ENCODE measurements at regions not wholly inside any gene's neighbourhood (a gene's known extent, or its start where the extent isn't known, plus 50 kb on each side); places are given as distances from the start of the nearest gene placed in this dataset.

- DNase-seq, result no peak
These were observed 75.6 kb upstream of the CERS6 start for GRCh38 chr2:168380500-168380899.

DNA sequence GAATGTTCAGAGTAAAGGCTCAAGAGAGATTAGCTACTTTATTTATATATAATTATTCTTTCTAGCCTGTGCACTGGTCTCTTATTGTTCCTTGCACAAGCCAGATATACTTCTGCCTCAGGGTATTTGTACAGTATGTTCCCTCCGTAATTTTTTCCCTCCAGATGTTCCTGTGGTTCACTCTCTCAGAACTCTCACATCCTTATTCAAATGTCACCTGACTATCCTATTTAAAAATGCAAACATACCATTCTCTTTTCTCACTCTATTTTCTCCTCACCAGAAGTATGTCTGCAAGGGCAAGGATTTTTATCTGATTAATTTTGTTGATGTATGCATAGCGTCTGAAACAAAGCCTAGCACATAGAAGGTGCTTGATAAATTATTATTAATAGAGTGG is 64.0 kb upstream of the CERS6 start:
- no peak for DNase-seq

DNA sequence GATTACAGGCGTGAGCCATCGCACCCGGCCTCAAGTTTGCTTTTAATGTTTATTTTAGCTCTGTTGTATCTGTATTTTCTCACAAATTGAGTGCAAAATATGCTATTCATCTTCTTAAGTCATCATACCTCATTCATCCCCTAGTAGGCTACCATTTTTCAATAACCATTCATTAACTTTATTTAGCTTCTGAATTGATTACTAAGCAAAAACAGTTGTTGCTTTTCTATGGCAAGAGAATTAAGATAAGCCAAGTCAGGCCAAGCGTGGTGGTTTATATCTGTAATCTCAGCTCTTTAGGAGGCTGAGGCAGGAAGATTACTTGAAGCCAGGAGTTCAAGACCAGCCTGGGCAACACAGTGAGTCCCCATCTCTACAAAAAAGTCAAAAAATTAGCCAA is 63.3 kb upstream of the CERS6 start:
- no peak for DNase-seq

GRCh38 chr2:168394262-168394661 is 61.8 kb upstream of the CERS6 start:
- DNase-seq, result no peak

DNA sequence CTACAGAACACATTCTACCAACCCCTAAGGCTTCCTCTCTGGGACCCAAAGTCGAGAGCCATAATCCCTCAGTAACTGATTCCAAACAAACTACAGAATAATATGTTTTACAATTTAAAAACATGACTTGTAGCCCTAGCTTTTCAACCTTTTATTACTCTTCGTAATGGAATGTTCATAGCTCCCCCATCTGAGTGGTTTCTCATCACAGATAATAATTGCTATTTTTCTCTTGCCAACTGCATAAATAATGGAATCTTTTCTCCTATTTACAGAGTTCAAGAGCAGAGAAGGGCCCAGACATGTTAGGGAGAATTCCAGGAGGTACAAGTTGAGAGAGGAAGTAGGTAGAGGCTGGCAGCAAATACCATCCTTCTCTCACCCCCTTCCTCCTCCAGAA is 59.9 kb upstream of the CERS6 start:
- DNase-seq, result no peak

- DNase-seq, result no peak
These were observed 58.4 kb upstream of the CERS6 start for GRCh38 chr2:168397629-168398028.

- DNase-seq, result no peak
These were observed 55.0 kb upstream of the CERS6 start for GRCh38 chr2:168401048-168401556.

DNA sequence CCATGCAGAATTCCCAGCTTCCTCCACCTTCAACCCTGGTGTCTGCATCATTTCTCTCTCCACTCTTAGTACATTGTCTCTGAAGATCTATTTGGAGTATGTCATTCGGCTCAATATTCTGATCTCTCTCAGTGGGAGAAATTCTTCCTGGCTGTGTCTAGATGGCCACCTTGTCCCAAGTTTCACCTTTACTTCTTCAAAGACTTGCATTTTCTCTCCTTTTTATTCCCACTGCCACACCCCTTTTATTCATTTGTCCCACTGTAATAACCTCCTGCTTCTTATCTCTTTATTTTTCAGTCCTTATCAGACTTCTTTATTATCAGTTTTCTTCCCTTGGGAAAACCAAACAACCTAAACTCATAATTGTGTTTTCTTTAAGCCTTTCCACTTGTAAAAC is 54.3 kb upstream of the CERS6 start:
- no peak for DNase-seq

DNA sequence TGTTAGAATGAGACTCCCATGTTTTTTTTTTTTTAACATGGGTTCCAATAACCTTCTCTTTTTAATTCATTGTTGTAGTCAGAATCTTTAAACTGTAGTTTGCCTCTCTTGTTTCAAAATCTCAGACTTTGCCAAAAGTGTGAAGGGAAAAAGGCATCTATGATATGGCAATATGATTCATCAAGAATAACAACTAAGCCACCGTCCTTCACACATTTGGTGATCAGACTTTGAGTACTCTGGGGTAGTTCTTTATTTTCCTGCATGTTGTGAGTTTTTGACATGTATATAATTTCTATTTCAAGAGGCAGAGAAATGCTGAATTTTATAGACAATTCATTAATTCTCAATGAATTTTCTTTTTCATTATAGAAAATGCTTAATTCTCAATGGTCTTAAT is 53.5 kb upstream of the CERS6 start:
- no peak for DNase-seq

GRCh38 chr2:168403736-168404135 is 52.3 kb upstream of the CERS6 start:
- no peak for DNase-seq

GRCh38 chr2:168404764-168405163 is 51.3 kb upstream of the CERS6 start:
- no peak for DNase-seq
